WTC11 (cell line): ENCODE measurements at regions not wholly inside any gene's neighbourhood (a gene's known extent, or its start where the extent isn't known, plus 50 kb on each side); places are given as distances from the start of the nearest gene placed in this dataset.

ENCODE experiments used
- ATAC-seq: fragments of 200-7000 bp; cut with Tn5 transposase; 2 replicates; pipeline ENCODE4 v1.10.0; 2021; ENCODE audit warnings: mild to moderate bottlenecking, moderate library complexity
- CTCF ChIA-PET: fragments of 300-600 bp; sonication (Branson Sonifier 250); formaldehyde crosslinking; loops from one replicate; lab custom pipeline; 2021; ENCODE audit warnings: antibody characterized with exemption; lab: Charles Lee
- POLR2A ChIA-PET: fragments of 350-600 bp; sonication (Branson Sonifier 250); formaldehyde crosslinking; loops from one replicate; lab custom pipeline; 2021; ENCODE audit warnings: antibody characterized with exemption; lab: Charles Lee
- DNase-seq: peaks from one replicate; pipeline ENCODE4 v3.0.0; 2021; ENCODE audit warnings: low spot score
- H3K27ac Mint-ChIP-seq: 2 replicates; pipeline ENCODE4 v1.8.0; 2021; ENCODE audit warnings: mixed read lengths
- H3K27me3 Mint-ChIP-seq: 2 replicates; pipeline ENCODE4 v1.8.0; 2021; ENCODE audit warnings: low read depth, mild to moderate bottlenecking, moderate library complexity, mixed read lengths
- H3K36me3 Mint-ChIP-seq: 2 replicates; pipeline ENCODE4 v1.8.0; 2021; ENCODE audit warnings: mixed read lengths
- H3K4me1 Mint-ChIP-seq: 2 replicates; pipeline ENCODE4 v1.8.0; 2022; ENCODE audit warnings: mixed read lengths
- H3K4me3 Mint-ChIP-seq: 2 replicates; pipeline ENCODE4 v1.8.0; 2021; ENCODE audit warnings: mild to moderate bottlenecking, moderate library complexity, mixed read lengths
- H3K9me3 Mint-ChIP-seq: 2 replicates; pipeline ENCODE4 v1.8.0; 2021; ENCODE audit warnings: mixed read lengths
- ATF3 ChIP-seq: sonication (generic); formaldehyde crosslinking; conservative IDR thresholded peaks from 2 replicates; pipeline ENCODE4 v1.8.1; 2022; ENCODE audit warnings: mild to moderate bottlenecking, missing genetic modification reagents
- E2F1 ChIP-seq: sonication (generic); formaldehyde crosslinking; IDR thresholded peaks from 2 replicates; pipeline ENCODE4 v1.8.0; 2022; ENCODE audit warnings: mild to moderate bottlenecking, missing genetic modification reagents
- ELF4 ChIP-seq: sonication (generic); formaldehyde crosslinking; IDR thresholded peaks from 2 replicates; pipeline ENCODE4 v1.8.1; 2022; ENCODE audit warnings: low read depth, mild to moderate bottlenecking, moderate library complexity, missing genetic modification reagents
- JAZF1 ChIP-seq: fragments of 250-450 bp; sonication (Bioruptor Pico); IDR thresholded peaks from 2 replicates; pipeline ENCODE4 v1.9.0; 2021; ENCODE audit warnings: moderate library complexity, mild to moderate bottlenecking, inconsistent platforms
- MLX ChIP-seq: sonication (generic); formaldehyde crosslinking; IDR thresholded peaks from 2 replicates; pipeline ENCODE4 v1.8.1; 2023; ENCODE audit warnings: mild to moderate bottlenecking, missing genetic modification reagents, moderate library complexity
- MYBL2 ChIP-seq: sonication (generic); formaldehyde crosslinking; IDR thresholded peaks from 2 replicates; pipeline ENCODE4 v1.8.1; 2023; ENCODE audit warnings: mild to moderate bottlenecking, moderate library complexity, missing genetic modification reagents
- NFATC4 ChIP-seq: fragments of 250-450 bp; sonication (Bioruptor Pico); IDR thresholded peaks from 2 replicates; pipeline ENCODE4 v1.9.0; 2021; ENCODE audit warnings: mild to moderate bottlenecking
- NFE2L1 ChIP-seq: sonication (generic); formaldehyde crosslinking; IDR thresholded peaks from 2 replicates; pipeline ENCODE4 v1.8.1; 2023; ENCODE audit warnings: missing genetic modification reagents
- NR1H2 ChIP-seq: sonication (generic); formaldehyde crosslinking; IDR thresholded peaks from 2 replicates; pipeline ENCODE4 v1.9.0; 2021; ENCODE audit warnings: mild to moderate bottlenecking, moderate library complexity, missing genetic modification reagents
- NR3C1 ChIP-seq: sonication (generic); formaldehyde crosslinking; conservative IDR thresholded peaks from 2 replicates; pipeline ENCODE4 v1.8.1; 2023; ENCODE audit warnings: low read depth, mild to moderate bottlenecking, missing genetic modification reagents
- PREB ChIP-seq: sonication (generic); formaldehyde crosslinking; IDR thresholded peaks from 2 replicates; pipeline ENCODE4 v1.8.1; 2022; ENCODE audit warnings: mild to moderate bottlenecking, missing genetic modification reagents, moderate library complexity, borderline replicate concordance
- PRRX2 ChIP-seq: fragments of 250-450 bp; sonication (Bioruptor Pico); IDR thresholded peaks from 2 replicates; pipeline ENCODE4 v1.8.0; 2021; ENCODE audit warnings: mild to moderate bottlenecking
- SMAD4 ChIP-seq: sonication (generic); formaldehyde crosslinking; IDR thresholded peaks from 2 replicates; pipeline ENCODE4 v1.8.0; 2022; ENCODE audit warnings: mild to moderate bottlenecking, missing genetic modification reagents
- SOX15 ChIP-seq: fragments of 250-450 bp; sonication (Bioruptor Pico); IDR thresholded peaks from 2 replicates; pipeline ENCODE4 v1.9.0; 2021; ENCODE audit warnings: mild to moderate bottlenecking
- TEAD1 ChIP-seq: sonication (generic); formaldehyde crosslinking; IDR thresholded peaks from 2 replicates; pipeline ENCODE4 v1.8.0; 2022; ENCODE audit warnings: mild to moderate bottlenecking, missing genetic modification reagents
- TEAD4 ChIP-seq: sonication (generic); formaldehyde crosslinking; IDR thresholded peaks from 2 replicates; pipeline ENCODE4 v1.8.0; 2022; ENCODE audit warnings: mild to moderate bottlenecking, missing genetic modification reagents
- TP53 ChIP-seq: sonication (generic); formaldehyde crosslinking; IDR thresholded peaks from 2 replicates; pipeline ENCODE4 v1.8.1; 2023; ENCODE audit warnings: mild to moderate bottlenecking, missing genetic modification reagents
- ZBTB43 ChIP-seq: sonication (generic); formaldehyde crosslinking; IDR thresholded peaks from 2 replicates; pipeline ENCODE4 v1.8.1; 2023; ENCODE audit warnings: mild to moderate bottlenecking, missing genetic modification reagents
- ZNF232 ChIP-seq: sonication (generic); formaldehyde crosslinking; IDR thresholded peaks from 2 replicates; pipeline ENCODE4 v1.8.0; 2022; ENCODE audit warnings: mild to moderate bottlenecking, missing genetic modification reagents
- ZNF263 ChIP-seq: sonication (generic); formaldehyde crosslinking; IDR thresholded peaks from 2 replicates; pipeline ENCODE4 v1.8.1; 2022; ENCODE audit warnings: low read depth, mild to moderate bottlenecking, moderate library complexity, missing genetic modification reagents

GRCh38 chr5:102139029-102139428 is 157.1 kb downstream of the SLCO4C1 start:
- POLR2A ChIA-PET: no interaction called here
- no peak for DNase-seq
- no peaks in the 10 kb centered on the region for H3K9me3 Mint-ChIP-seq
- H3K4me1 Mint-ChIP-seq: peaks cover 2% of the 10 kb centered on the region; the same call in 1 of the 2 replicates
- no peak for ATAC-seq
- TF ChIP-seq TEAD1 (CRISPR knock-in tag) (no peak), PREB (no peak), ZBTB43 (no peak), MYBL2 (CRISPR knock-in tag) (no peak), ZNF232 (CRISPR knock-in tag) (no peak), ATF3 (no peak), MLX (CRISPR knock-in tag) (no peak)
- CTCF ChIA-PET: no interaction called here
- no peaks in the 10 kb centered on the region for H3K27me3 Mint-ChIP-seq
- no peak overlapping the region for H3K27ac Mint-ChIP-seq
- H3K4me3 Mint-ChIP-seq: no peak overlapping the region
- H3K36me3 Mint-ChIP-seq: no peaks in the 10 kb centered on the region

GRCh38 chr5:102138243-102138653 is 157.8 kb downstream of the SLCO4C1 start:
- ATAC-seq: no peak
- no peak overlapping the region for H3K27ac Mint-ChIP-seq
- POLR2A ChIA-PET: no interaction called here

GRCh38 chr5:102130890-102131289 is 165.2 kb downstream of the SLCO4C1 start:
- Mint-ChIP-seq H3K27me3 (no peaks in the 10 kb centered on the region; the same call in 1 of the 2 replicates), H3K36me3 (no peaks in the 10 kb centered on the region), H3K27ac (peak overlapping the region; percentile 50; the same call in 1 of the 2 replicates), H3K4me1 (peaks cover 19% of the 10 kb centered on the region), H3K9me3 (no peaks in the 10 kb centered on the region), H3K4me3 (peak overlapping the region; percentile 34)
- POLR2A ChIA-PET: no interaction called here
- no peak for TF ChIP-seq NR1H2 (CRISPR knock-in tag)
- TF ChIP-seq ZBTB43: no peak
- no peak for TF ChIP-seq ELF4
- DNase-seq (no peak), ATAC-seq (peak; percentile 78)
- CTCF ChIA-PET: no interaction called here

More at GRCh38 chr5:102138243-102138653, 157.8 kb downstream of the SLCO4C1 start:
- H3K9me3 Mint-ChIP-seq: no peaks in the 10 kb centered on the region
- DNase-seq: no peak
- H3K27me3 Mint-ChIP-seq: no peaks in the 10 kb centered on the region
- CTCF ChIA-PET: interaction anchor here (0.6 kb wide), 2 partner anchors 77 to 174 kb away, joined by 3 read pairs; no protein-coding TSS in a partner anchor
- TF ChIP-seq PRRX2 (CRISPR knock-in tag) (no peak), NFE2L1 (CRISPR knock-in tag) (no peak), SMAD4 (CRISPR knock-in tag) (no peak), MLX (CRISPR knock-in tag) (no peak)
- peaks cover 2% of the 10 kb centered on the region; the same call in 1 of the 2 replicates for H3K4me1 Mint-ChIP-seq
- no peak overlapping the region for H3K4me3 Mint-ChIP-seq
- no peaks in the 10 kb centered on the region for H3K36me3 Mint-ChIP-seq

GRCh38 chr5:102130386-102130785 is 165.7 kb downstream of the SLCO4C1 start:
- Mint-ChIP-seq H3K4me1 (peaks cover 19% of the 10 kb centered on the region), H3K36me3 (no peaks in the 10 kb centered on the region), H3K9me3 (no peaks in the 10 kb centered on the region), H3K27me3 (no peaks in the 10 kb centered on the region; the same call in 1 of the 2 replicates), H3K4me3 (no peak overlapping the region), H3K27ac (no peak overlapping the region)
- no peak for ATAC-seq
- POLR2A ChIA-PET: no interaction called here
- no peak for DNase-seq
- CTCF ChIA-PET: no interaction called here
- TF ChIP-seq NFATC4 (CRISPR knock-in tag): no peak
- no peak for TF ChIP-seq NFE2L1 (CRISPR knock-in tag)
- TF ChIP-seq SOX15: no peak
- TF ChIP-seq TEAD4 (CRISPR knock-in tag): no peak
- no peak for TF ChIP-seq ATF3
- TF ChIP-seq ZNF263 (CRISPR knock-in tag): no peak
- TF ChIP-seq TP53 (CRISPR knock-in tag): no peak
- TF ChIP-seq E2F1: no peak
- no peak for TF ChIP-seq NR3C1 (CRISPR knock-in tag)
- no peak for TF ChIP-seq JAZF1 (CRISPR knock-in tag)
